NB4 (cell line): ENCODE measurements at regions not wholly inside any gene's neighbourhood (a gene's known extent, or its start where the extent isn't known, plus 50 kb on each side); places are given as distances from the start of the nearest gene placed in this dataset.
A peak's percentile ranks its signal among the peaks of the same experiment; 100 is the strongest.

Source experiments
- DNase-seq: peaks from one replicate; pipeline ENCODE4 v3.0.0; 2010; ENCODE audit warnings: low read depth
- H3K4me3 ChIP-seq: one replicate; pipeline ENCODE4 v1.5.1; 2011; ENCODE audit warnings: mild to moderate bottlenecking, low read depth, low read length, moderate library complexity
- MYC ChIP-seq: IDR thresholded peaks from 2 replicates; pipeline ENCODE4 v1.6.1; 2011; ENCODE audit warnings: low read depth, low read length
- POLR2A ChIP-seq: IDR thresholded peaks from 2 replicates; pipeline ENCODE4 v1.6.1; 2011; ENCODE audit warnings: mild to moderate bottlenecking; ENCODE audit not compliant: insufficient read length; ENCODE audit errors: extremely low read depth
- TF ChIP-seq, protein P1 (sequence below): IDR thresholded peaks from 2 replicates; pipeline ENCODE4 v1.6.1; 2011; ENCODE audit warnings: low read depth, low read length
- TF ChIP-seq, protein P2 (sequence below): IDR thresholded peaks from one replicate; pipeline ENCODE4 v1.5.1; 2012; ENCODE audit warnings: low read depth, low read length

DNA sequence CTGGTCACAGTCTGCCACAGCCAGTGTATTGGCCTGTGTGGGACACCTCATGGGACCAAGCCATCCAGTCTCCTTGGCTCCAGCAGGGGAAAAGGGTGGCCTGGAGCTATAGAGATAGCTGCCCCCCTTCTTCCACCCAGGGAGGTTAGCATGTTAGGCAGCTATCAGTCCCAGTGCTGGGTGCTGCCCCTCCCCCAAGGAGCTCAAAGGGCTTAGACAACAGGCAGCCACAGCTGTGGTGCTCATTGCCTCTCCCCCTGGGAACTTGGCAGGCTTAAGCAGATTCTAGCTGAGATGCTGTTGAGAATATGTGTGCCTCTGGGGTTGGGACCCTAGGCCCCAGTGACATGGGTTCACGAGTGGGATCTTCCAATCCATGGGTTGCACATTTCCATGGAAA lies 226.0 kb upstream of the PTGER4 start:
- H3K4me3 ChIP-seq = no peak overlapping the region
- TF ChIP-seq POLR2A = no peak
- TF ChIP-seq MYC = no peak
- TF ChIP-seq, protein P1, sequence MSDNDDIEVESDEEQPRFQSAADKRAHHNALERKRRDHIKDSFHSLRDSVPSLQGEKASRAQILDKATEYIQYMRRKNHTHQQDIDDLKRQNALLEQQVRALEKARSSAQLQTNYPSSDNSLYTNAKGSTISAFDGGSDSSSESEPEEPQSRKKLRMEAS = no peak
- TF ChIP-seq, protein P2, sequence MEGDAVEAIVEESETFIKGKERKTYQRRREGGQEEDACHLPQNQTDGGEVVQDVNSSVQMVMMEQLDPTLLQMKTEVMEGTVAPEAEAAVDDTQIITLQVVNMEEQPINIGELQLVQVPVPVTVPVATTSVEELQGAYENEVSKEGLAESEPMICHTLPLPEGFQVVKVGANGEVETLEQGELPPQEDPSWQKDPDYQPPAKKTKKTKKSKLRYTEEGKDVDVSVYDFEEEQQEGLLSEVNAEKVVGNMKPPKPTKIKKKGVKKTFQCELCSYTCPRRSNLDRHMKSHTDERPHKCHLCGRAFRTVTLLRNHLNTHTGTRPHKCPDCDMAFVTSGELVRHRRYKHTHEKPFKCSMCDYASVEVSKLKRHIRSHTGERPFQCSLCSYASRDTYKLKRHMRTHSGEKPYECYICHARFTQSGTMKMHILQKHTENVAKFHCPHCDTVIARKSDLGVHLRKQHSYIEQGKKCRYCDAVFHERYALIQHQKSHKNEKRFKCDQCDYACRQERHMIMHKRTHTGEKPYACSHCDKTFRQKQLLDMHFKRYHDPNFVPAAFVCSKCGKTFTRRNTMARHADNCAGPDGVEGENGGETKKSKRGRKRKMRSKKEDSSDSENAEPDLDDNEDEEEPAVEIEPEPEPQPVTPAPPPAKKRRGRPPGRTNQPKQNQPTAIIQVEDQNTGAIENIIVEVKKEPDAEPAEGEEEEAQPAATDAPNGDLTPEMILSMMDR = no peak
- no peak for DNase-seq

DNA sequence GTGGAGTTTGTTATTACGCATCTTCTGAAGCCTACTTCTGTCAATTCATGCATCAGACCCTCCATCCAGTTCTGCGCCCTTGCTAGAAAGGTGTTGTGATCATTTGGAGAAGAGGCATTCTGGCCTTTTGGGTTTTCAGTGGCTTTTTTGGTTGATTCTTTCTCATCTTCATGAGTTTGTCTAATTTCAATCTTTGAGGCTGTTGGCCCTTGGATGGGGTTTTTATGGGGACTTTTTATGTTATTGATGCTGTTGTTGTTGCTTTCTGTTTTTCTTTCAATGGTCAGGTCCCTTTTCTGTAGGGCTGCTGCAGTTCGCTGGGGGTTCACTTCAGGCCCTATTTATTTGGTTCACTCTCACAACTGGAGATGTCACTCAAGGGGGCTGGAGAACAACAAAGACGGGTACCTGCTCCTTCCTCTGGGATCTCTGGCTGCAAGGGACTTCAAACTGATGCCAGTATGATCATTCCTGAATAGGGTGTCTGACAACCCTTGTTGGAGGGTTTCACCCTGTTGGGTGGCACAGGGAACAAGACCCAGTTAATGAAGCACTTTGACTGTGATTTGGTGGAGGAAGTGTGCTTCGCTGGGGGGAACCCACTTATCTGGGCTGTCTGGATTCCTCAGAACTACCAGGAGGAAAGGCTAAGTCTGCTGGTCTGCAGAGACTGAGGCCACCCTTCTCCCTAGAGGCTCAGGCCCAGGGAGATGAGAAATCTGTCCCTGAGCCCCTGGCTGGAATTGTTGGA lies 226.7 kb upstream of the PTGER4 start:
- TF ChIP-seq, protein P1 = no peak
- TF ChIP-seq POLR2A (no peak), MYC (no peak)
- TF ChIP-seq, protein P2 = no peak
- DNase-seq = no peak
- no peak overlapping the region for H3K4me3 ChIP-seq

DNA sequence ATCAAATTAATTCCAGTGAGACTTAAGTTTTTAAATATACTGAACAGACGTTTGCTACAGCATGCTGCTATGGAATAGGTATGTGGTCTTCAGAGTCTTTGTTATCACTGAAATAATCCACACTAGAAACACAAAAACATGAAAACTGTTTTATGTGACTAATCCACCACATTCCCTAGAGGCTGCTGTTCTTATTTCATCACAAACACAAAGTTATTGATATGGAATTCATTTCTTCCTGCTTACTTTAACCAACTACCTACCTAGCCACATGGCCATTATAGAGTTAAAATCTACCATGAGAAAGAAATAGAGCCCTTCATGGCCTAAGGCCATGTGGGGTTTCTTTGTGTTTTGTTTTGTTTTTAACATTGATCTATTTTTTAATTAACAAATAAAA lies 232.3 kb upstream of the PTGER4 start:
- H3K4me3 ChIP-seq = no peak overlapping the region
- TF ChIP-seq, protein P2 = no peak
- TF ChIP-seq POLR2A = no peak
- TF ChIP-seq MYC = no peak
- TF ChIP-seq, protein P1 = no peak
- DNase-seq = peak; percentile 39

DNA sequence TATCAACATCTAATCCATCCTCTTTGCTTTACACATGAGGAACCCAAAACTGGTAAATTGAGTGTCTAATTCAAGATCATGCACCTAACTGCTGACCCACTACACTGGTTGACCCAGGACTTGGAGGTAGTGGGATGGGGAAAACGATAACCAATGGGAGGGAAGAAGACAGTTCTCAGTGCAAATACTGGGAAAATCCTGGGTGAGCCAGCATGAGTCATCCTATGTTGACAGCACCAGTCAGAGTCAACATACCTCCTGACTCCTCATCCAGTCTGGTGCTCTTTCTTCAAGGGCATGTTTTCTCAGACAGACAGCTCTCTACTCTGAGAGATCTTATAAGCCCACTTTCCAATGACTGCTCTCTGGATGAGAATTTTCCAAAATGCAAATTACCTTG lies 232.8 kb upstream of the PTGER4 start:
- no peak for TF ChIP-seq MYC
- no peak for TF ChIP-seq POLR2A
- TF ChIP-seq, protein P1 = no peak
- TF ChIP-seq, protein P2 = no peak
- no peak overlapping the region for H3K4me3 ChIP-seq
- peak; percentile 27 for DNase-seq

DNA sequence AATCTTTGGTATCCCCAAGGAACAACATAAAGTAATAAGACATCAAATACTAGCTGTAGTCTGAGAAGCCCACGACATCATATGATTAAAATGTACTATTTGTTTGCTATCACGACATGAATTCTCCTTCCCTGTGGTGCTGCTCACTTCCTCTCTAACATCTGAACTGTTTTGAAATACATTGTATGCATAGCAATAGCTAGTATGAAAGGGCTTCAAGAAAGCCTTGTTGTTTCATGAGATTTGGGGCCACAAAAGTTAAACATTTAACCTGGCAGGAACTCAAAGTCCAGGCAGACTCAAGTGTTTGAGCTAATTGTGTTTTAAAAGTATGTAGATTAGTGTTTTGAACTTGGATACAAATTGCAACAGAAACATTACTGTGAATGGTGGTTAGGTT lies 237.4 kb upstream of the PTGER4 start:
- TF ChIP-seq, protein P2 = no peak
- no peak for TF ChIP-seq POLR2A
- TF ChIP-seq, protein P1 = no peak
- no peak for TF ChIP-seq MYC
- no peak for DNase-seq
- no peak overlapping the region for H3K4me3 ChIP-seq
